Ureter (tissue), 1 donor: ENCODE measurements at regions not wholly inside any gene's neighbourhood (a gene's known extent, or its start where the extent isn't known, plus 50 kb on each side); places are given as distances from the start of the nearest gene placed in this dataset.

Source experiments
- DNase-seq: peaks from one replicate; pipeline ENCODE4 v3.0.0-alpha.2; 2020; ENCODE audit warnings: low spot score
- donor health status: DM: yes; HTN: yes; CAD: no.

- DNase-seq, result no peak
These were observed 111.6 kb upstream of the TENT5A start for GRCh38 chr6:81864124-81864523.

GRCh38 chr6:81863123-81863522 is 110.6 kb upstream of the TENT5A start:
- no peak for DNase-seq

DNA sequence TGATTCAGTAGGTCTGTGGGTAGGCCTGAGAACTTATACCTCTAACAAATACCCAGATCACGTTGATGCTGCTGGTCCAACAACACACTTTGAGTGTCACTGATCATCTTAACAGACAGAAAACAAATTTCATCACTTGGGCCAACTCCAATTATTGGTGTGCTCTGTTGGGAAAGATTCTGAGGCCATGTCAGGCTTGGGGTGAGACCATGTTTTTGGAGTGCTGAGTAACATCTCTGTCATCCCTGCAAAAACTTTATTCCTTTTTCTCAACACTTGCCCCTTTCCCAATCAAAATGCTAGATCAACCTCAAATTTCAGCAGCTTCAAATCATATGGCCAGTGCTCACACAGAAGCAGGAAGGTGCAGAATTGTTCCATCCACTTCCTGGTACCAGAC is 108.8 kb upstream of the TENT5A start:
- no peak for DNase-seq

- DNase-seq, result no peak
These were observed 107.4 kb upstream of the TENT5A start for GRCh38 chr6:81859884-81860283.

DNA sequence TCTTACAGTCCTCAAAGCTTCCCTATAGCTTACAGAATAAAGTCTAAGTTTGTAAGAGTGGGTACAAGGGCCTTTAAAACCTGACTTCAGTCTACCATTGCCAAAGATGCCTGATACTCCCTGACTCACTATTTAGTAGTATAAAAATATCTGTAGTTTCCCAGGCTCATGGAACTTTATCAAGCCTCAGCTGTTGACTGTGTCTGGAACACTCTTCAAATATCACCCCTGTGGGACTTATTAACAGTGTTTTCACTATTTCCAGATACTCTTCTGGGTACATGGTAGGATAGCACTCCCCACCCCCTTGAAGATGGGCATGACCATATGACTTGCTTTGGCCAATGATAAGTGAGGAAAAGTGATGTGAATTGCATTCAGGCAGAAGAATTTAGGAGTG is 105.3 kb upstream of the TENT5A start:
- DNase-seq, result no peak

GRCh38 chr6:81856872-81857271 is 104.4 kb upstream of the TENT5A start:
- DNase-seq, result no peak

DNA sequence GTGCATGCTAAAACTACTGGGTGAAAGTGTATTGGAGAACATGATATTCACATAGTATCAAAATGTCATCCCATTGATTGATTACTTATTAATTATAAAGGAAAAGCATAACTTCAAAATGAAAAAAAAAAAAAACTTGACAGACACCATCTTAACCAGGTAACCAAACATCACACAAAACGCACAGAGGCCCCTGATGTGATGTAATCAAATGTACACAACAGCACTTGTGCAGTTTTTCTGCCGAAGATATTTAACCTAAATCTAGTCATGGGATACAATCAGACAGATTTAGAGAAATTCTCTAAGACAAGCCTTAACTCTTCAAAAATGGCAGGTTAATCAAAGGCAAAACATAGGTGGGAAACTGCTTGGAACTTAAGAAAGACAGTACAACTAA is 102.0 kb upstream of the TENT5A start:
- DNase-seq, result no peak

GRCh38 chr6:81853975-81854374 is 101.5 kb upstream of the TENT5A start:
- no peak for DNase-seq

- DNase-seq, result no peak
These were observed 96.8 kb upstream of the TENT5A start for GRCh38 chr6:81849248-81849647.

DNA sequence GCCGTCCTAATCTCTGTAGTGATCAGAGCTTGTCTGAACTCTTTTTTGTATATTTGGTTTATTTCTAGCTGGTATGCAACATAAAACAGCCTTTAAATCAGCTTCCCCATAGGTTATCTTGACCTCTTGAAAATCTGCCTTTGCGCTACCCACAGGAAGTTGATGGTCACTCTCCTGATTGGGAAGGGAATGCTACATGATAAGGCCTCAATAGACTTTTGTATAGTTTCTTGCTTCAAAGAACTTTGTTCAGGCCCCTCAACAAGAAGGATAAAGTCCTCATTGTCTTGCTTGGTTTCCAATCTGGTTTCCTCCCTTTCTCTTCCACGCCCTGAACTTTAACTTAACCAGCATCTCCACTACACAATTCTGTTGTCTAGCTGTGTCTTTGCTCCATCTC is 95.4 kb upstream of the TENT5A start:
- no peak for DNase-seq

DNA sequence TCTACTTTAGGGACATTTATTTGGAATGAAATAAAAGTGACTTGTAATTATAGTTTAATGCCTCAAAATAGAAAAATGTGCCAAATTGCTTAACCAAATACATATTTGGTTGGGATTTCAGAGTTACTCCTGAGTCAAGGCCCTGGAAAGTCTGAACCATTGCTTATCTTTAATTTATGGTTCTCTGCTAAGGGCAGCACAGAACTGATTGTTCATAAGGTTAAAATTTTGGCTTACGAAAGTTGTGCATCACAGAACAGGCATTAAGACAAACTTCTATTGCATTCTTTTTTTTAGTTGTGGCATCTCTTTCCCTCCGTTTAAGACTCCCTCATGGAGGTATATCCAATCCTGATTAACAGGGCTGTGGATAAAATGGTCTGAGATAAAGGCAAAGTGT is 92.2 kb upstream of the TENT5A start:
- no peak for DNase-seq

DNA sequence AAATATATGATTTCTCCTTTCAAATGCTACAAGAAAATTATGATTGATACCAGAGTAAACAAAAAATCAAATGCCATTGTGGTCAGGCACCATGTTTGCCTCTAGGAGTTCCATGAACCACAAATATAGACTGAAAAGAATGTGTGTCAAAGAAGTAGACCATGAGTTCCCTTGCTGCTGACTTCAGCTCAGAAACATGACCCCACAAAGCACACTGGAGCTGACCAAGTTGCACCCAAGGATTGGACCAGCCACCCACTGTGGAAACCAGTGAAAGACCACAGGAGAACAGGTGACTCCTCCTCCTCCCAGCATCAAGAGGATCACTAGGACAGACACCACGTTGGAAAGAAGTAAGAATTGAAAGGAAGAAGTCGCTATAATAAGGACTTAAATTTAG is 90.8 kb upstream of the TENT5A start:
- no peak for DNase-seq

GRCh38 chr6:81842254-81842653 is 89.8 kb upstream of the TENT5A start:
- no peak for DNase-seq

GRCh38 chr6:81838724-81839426 is 86.4 kb upstream of the TENT5A start:
- DNase-seq, result no peak

DNA sequence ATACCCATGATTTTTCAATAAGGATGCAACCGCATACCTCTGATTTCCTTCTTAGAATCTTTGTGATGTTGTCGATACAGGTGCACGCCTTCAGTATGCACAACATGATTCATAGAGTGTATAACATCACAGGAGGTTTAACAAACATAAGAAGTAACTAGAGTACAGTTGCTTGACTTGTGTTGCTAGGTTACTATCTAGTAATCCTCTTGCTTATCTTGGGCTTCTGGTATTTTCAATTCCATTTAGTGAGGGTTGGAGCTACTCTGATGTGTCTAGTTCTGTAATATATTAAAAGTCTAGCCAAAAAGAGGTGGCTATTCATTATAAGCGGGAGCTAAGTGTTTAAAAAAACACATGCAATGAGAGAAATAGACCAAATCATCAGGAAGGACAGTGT is 85.5 kb upstream of the TENT5A start:
- DNase-seq, result no peak

DNA sequence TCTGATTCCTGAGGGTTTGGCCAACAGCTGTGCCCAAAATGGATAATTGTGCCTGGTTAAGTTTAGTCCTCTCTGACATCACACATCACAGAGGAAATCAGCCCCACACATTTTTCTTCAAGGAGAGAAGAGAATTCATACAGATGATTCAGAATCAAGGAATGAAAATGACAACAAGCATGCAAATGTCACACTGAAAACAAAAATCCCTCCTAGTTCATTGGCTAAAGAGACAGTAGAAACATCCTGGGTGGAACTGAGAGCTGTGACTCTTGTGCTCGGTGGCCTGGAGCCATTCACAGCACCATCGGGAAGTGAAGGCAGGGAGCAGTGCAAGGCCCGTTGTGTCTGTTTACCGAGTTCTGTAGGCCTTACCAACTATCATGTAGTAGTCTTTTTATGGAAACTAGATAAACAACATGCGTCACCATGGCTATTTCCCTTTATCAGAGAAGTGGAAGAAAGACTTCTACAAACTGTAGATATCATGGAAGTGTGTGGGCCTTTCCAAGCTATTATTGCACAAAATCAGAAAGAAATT is 81.7 kb upstream of the TENT5A start:
- no peak for DNase-seq

- no peak for DNase-seq
These were observed 79.8 kb upstream of the TENT5A start for GRCh38 chr6:81832304-81832703.

DNA sequence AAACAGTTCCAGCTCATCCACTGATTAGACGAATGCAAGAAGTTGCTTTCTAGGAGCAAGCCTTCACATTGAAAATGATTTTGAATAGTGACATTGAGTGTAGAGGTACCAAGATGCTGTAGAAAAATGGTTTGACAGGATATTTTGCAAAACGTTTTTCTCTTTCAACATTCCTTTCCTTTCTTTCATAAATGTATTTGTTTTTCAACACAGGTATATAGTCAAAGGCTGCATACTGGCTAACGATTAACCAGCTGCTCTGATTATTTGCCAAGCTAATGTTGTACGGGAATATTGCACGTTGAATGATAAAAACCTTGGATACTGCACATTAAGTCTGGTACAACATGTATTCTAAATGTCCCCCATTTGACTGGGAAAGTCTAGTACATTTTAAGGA is 78.8 kb upstream of the TENT5A start:
- no peak for DNase-seq

DNA sequence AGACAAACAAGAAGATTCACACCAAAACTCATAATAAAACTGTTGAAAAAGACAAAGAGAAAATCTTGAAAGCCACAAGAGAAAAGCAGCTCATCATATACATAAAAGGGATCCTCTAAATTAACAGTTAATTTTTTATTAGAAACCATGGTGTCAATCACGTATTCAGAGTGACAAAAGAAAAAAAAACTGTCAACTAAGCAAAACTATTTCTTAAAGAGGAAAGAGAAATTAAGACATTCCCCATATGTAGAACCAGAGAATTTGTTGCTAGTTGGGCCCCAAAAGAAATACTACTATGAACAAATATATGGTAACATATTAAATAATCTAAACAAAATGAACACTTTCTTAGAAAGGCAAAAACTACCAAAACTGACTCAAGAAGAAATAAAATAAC is 74.3 kb upstream of the TENT5A start:
- DNase-seq, result no peak

- no peak for DNase-seq
These were observed 70.1 kb upstream of the TENT5A start for GRCh38 chr6:81822568-81822967.

DNA sequence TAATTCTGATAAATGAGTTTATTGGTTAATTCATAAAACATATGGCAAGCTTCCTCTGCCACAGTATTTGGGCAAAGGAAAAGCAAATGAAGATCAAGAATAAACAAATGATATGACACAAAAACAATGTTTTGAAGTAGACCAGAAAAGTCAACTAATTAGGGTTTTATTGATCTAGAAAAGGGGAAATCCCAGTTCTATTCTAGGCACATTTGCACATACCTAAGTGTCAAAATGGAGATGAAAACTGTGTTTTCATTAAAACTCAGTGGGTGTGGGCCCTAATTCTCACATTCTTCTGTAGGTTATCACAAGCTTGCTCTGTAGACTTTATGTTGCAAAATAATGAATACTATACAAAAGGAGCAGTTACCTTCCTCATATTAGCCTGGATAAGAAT is 69.0 kb upstream of the TENT5A start:
- DNase-seq, result no peak

GRCh38 chr6:81820980-81821379 is 68.5 kb upstream of the TENT5A start:
- DNase-seq, result no peak

DNA sequence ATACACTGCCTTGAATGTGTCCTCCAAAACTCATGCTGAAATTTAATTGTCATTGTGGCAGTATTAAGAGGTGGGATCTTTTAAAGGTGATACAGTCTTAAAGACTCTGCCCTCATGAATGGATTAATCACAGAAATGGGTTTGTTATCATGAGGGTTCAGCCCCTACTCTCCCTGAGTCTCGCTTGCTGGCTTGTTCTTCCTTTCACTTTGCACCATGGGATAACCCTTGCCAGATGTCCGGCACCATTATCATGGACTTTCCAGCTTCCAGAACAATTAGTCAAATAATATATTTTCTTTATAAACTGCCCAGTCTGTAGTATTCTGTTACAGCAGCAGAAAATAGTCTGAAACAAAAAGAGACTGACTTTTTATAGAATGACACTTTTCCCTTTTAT is 67.9 kb upstream of the TENT5A start:
- no peak for DNase-seq

DNA sequence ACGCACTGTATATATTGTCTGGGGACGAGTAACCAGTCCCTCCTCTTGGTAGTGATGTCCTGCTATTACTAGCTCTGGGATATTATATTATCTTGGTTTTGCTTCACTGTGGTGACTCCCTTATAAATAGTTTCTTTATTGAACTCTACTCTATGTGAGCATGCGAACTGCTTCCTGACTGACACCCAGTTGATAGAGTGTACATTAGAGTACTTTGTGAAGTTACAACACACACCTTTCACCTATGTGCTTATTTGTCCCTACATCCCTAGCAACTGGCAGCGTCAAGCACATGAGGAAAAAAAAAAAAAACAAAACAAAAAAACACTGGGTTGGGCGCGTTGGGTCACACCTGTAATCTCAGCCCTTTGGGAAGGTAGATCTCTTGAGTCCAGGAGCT is 67.3 kb upstream of the TENT5A start:
- no peak for DNase-seq
